H1 (cell line): ENCODE measurements at regions not wholly inside any gene's neighbourhood (a gene's known extent, or its start where the extent isn't known, plus 50 kb on each side); places are given as distances from the start of the nearest gene placed in this dataset.

Experiments used
- CREB1 ChIP-seq: IDR thresholded peaks from 2 replicates; pipeline ENCODE4 v1.6.1; 2012; ENCODE audit warnings: inconsistent platforms
- EP300 ChIP-seq, 2 experiments: IDR thresholded peaks; 1 replicate in 1 of 2; 2 replicates in 1 of 2; pipeline ENCODE4 v1.6.1; 2011 to 2012; ENCODE audit warnings: low read depth in 2 of 2, low read length in 2 of 2, mild to moderate bottlenecking in 2 of 2, borderline replicate concordance in 1 of 2, inconsistent platforms in 1 of 2, moderate library complexity in 1 of 2

- TF ChIP-seq EP300 (IDR thresholded peaks at IDR 0.05; ENCODE audit: borderline replicate concordance in 1 of 2, low read depth in 2 of 2, low read length in 2 of 2) (no peak), CREB1 (no peak)
Measured at GRCh38 chr4:117786566-117786965, 247.7 kb upstream of the NDST3 start.
